K562 (cell line): ENCODE measurements at regions not wholly inside any gene's neighbourhood (a gene's known extent, or its start where the extent isn't known, plus 50 kb on each side); places are given as distances from the start of the nearest gene placed in this dataset.

ENCODE experiments used
- BCLAF1 ChIP-seq, 2 experiments: fragments of 450-650 bp in 1 of 2; IDR thresholded peaks; 2 replicates each; pipeline ENCODE4 v1.6.1; 2011 to 2017; ENCODE audit warnings: low read depth in 2 of 2, antibody characterized with exemption in 1 of 2, borderline replicate concordance in 1 of 2, low read length in 1 of 2, mild to moderate bottlenecking in 1 of 2, mixed read lengths in 1 of 2; ENCODE audit not compliant: control insufficient read depth in 1 of 2
- E2F4 ChIP-seq: sonication (generic); formaldehyde crosslinking; IDR thresholded peaks from 2 replicates; pipeline ENCODE4 v1.8.0; 2022; ENCODE audit warnings: mild to moderate bottlenecking, low read depth, missing genetic modification reagents
- GABPB2 ChIP-seq: fragments of 250-450 bp; sonication (Bioruptor Pico); conservative IDR thresholded peaks from 2 replicates; pipeline ENCODE4 v1.5.1; 2021; ENCODE audit warnings: mild to moderate bottlenecking
- GMEB1 ChIP-seq: fragments of 250-450 bp; sonication (Bioruptor Pico); IDR thresholded peaks from 2 replicates; pipeline ENCODE4 v1.4.0; 2020; ENCODE audit warnings: mild to moderate bottlenecking
- MYBL2 ChIP-seq, 2 experiments: fragments of 450-650 bp in 1 of 2; sonication (generic) in 1 of 2; formaldehyde crosslinking in 1 of 2; IDR thresholded peaks; 2 replicates each; pipeline versions ENCODE4 v1.6.1 to v1.8.1; 2017 to 2022; ENCODE audit warnings: borderline replicate concordance in 1 of 2, inconsistent platforms in 1 of 2, low read depth in 1 of 2, mild to moderate bottlenecking in 1 of 2, missing genetic modification reagents in 1 of 2, moderate library complexity in 1 of 2
- NFE2L1 ChIP-seq: fragments of 450-650 bp; IDR thresholded peaks from 2 replicates; pipeline ENCODE4 v1.6.1; 2016; ENCODE audit warnings: missing genetic modification characterization, low read depth, mild to moderate bottlenecking, missing compliant biosample characterization, moderate library complexity, borderline replicate concordance
- POLR2A ChIP-seq: fragments of 450-650 bp; conservative IDR thresholded peaks from 2 replicates; pipeline ENCODE4 v1.6.1; 2016
- POLR2AphosphoS5 ChIP-seq: IDR thresholded peaks from 2 replicates; pipeline ENCODE4 v1.6.1; 2011; ENCODE audit warnings: mild to moderate bottlenecking, low read depth, low read length, moderate library complexity; ENCODE audit not compliant: control insufficient read depth, insufficient read depth
- RBBP5 ChIP-seq: fragments of 200-600 bp; sonication (generic); IDR thresholded peaks from 2 replicates; pipeline ENCODE4 v1.6.1; 2012; ENCODE audit warnings: borderline replicate concordance, mild to moderate bottlenecking, low read length, control low read depth, inconsistent platforms; ENCODE audit not compliant: insufficient read depth, poor library complexity, severe bottlenecking
- TCF3 ChIP-seq: sonication (generic); formaldehyde crosslinking; IDR thresholded peaks from 2 replicates; pipeline ENCODE4 v1.4.0; 2020; ENCODE audit warnings: mild to moderate bottlenecking, missing genetic modification reagents
- YY1 ChIP-seq, 3 experiments: IDR thresholded peaks; 2 replicates each; pipeline ENCODE4 v1.6.1; 2011; ENCODE audit warnings: low read length in 2 of 3, mild to moderate bottlenecking in 2 of 3, moderate library complexity in 2 of 3, borderline replicate concordance in 1 of 3, control low read depth in 1 of 3, low read depth in 1 of 3; ENCODE audit not compliant: insufficient read depth in 3 of 3, insufficient replicate concordance in 2 of 3, control insufficient read depth in 1 of 3, insufficient read length in 1 of 3; ENCODE audit errors: extremely low read depth in 1 of 3
- ZFX ChIP-seq: sonication (generic); formaldehyde crosslinking; IDR thresholded peaks from 2 replicates; pipeline ENCODE4 v1.8.0; 2022; ENCODE audit warnings: mild to moderate bottlenecking, missing genetic modification reagents, moderate library complexity
- ZNF143 ChIP-seq: sonication (generic); formaldehyde crosslinking; IDR thresholded peaks from 2 replicates; pipeline ENCODE4 v1.9.0; 2022; ENCODE audit warnings: mild to moderate bottlenecking, missing genetic modification reagents
- ZNF174 ChIP-seq: fragments of 250-450 bp; sonication (Bioruptor Pico); IDR thresholded peaks from 2 replicates; pipeline ENCODE4 v1.4.0; 2020; ENCODE audit warnings: mild to moderate bottlenecking

- TF ChIP-seq BCLAF1 (IDR thresholded peaks at IDR 0.05; ENCODE audit: borderline replicate concordance in 1 of 2, control insufficient read depth in 1 of 2, low read depth in 2 of 2, low read length in 1 of 2) (peak in 1 of 2 experiments; percentile 9; a peak in 1 of 4 replicates), GABPB2 (CRISPR knock-in tag) (no peak), ZFX (CRISPR knock-in tag) (no peak), E2F4 (CRISPR knock-in tag) (no peak), RBBP5 (no peak), NFE2L1 (tag) (no peak), GMEB1 (CRISPR knock-in tag) (no peak), TCF3 (CRISPR knock-in tag) (no peak), YY1 (IDR thresholded peaks at IDR 0.05; ENCODE audit: borderline replicate concordance in 1 of 3, control insufficient read depth in 1 of 3, extremely low read depth in 1 of 3, insufficient read depth in 3 of 3, insufficient read length in 1 of 3, insufficient replicate concordance in 2 of 3, low read depth in 1 of 3, low read length in 2 of 3) (no peak), MYBL2 (IDR thresholded peaks at IDR 0.05; ENCODE audit: low read depth) (no peak), MYBL2 (CRISPR knock-in tag; IDR thresholded peaks at IDR 0.05; ENCODE audit: borderline replicate concordance) (no peak), ZNF174 (CRISPR knock-in tag) (no peak), POLR2A (no peak), ZNF143 (no peak), POLR2AphosphoS5 (no peak)
These were observed 201.5 kb upstream of the ZNF217 start for GRCh38 chr20:53795170-53795569.
